ENCODE measurements at regions not wholly inside any gene's neighbourhood (a gene's known extent, or its start where the extent isn't known, plus 50 kb on each side); places are given as distances from the start of the nearest gene placed in this dataset.

DNA sequence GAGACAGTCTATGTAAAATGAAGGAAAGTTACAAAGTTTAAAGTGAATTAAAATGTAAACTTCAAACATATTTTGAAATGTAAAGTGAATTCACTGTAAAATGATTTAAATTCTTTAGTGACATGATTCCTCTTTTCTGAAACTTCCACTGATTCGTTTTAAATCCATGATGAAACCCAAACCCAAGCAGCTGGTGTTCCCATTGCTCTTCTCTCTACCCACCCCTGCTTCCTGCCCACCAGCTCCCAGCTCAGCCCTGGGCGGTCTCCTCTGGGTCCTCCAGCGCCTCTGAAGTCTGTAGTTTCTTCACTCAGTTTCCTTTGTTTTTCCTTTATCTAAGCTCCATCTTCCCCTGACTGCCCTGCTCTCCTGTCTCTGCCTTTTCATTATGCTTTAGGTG lies 175.9 kb downstream of the SNX10 start:
- TF ChIP-seq FOXK2 (IDR thresholded peaks at IDR 0.05) (no peak), SUZ12 (IDR thresholded peaks at IDR 0.05) (no peak), ELF4 (IDR thresholded peaks at IDR 0.05) (no peak), FOXM1 (IDR thresholded peaks at IDR 0.05; ENCODE audit: borderline replicate concordance) (no peak), NFRKB (IDR thresholded peaks at IDR 0.05) (no peak), TARDBP (IDR thresholded peaks at IDR 0.05) (no peak), FOXA1 (IDR thresholded peaks at IDR 0.05) (no peak), ARNT (IDR thresholded peaks at IDR 0.05) (no peak), ZNF384 (IDR thresholded peaks at IDR 0.05) (no peak), HDGF (IDR thresholded peaks at IDR 0.05; ENCODE audit: borderline replicate concordance) (no peak), L3MBTL2 (conservative IDR thresholded peaks at IDR 0.05) (no peak), SP1 (IDR thresholded peaks at IDR 0.05) (no peak), BHLHE40 (IDR thresholded peaks at IDR 0.05; ENCODE audit: borderline replicate concordance) (no peak)

Data from HEK293T (cell line).